Stimulated activated CD8-positive, alpha-beta memory T cell treated with anti-CD3 and anti-CD28 coated beads, Interleukin-15, amount 100 ng/mL, for 24 hours (primary cell): ENCODE measurements at regions not wholly inside any gene's neighbourhood (a gene's known extent, or its start where the extent isn't known, plus 50 kb on each side); places are given as distances from the start of the nearest gene placed in this dataset.

Experiments
- DNase-seq: peaks from one replicate; pipeline ENCODE4 v3.0.0-alpha.2; 2020; ENCODE audit warnings: low read depth

DNA sequence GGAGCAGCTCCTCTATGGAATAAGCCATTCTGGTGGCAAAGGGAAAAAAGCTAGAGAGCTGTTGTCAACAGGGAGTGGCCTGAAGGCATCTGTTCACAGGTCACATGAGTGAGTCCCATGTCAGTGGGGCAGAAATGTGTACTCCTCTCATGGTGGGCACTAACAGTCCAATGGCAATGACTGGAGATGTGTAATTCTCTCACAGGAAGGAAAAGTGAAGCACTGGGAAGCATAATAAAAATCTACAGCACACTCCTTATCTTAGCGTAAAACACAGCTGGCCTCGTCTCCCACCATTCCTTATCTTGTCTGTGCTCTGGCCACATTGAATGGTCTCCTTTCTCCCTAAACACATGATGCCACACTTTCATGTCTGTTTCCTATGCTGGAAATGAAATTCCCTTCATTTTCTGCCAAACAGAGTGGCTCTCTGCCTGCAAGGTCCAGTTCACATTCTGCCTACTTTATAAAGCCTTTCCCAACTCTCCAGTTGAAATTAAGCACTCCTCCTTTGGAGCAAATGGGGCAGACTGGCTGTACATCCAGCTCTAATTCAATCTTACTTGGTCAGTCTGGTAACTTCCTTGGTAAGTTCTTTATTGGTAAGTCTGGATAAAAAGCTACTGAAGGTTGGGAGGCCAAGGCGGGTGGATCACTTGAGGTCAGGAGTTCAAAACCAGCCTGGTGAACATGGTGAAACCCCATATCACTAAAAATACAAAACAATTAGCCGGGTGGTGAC, 139.8 kb downstream of the RPL22L1 start:
- no peak for DNase-seq

DNA sequence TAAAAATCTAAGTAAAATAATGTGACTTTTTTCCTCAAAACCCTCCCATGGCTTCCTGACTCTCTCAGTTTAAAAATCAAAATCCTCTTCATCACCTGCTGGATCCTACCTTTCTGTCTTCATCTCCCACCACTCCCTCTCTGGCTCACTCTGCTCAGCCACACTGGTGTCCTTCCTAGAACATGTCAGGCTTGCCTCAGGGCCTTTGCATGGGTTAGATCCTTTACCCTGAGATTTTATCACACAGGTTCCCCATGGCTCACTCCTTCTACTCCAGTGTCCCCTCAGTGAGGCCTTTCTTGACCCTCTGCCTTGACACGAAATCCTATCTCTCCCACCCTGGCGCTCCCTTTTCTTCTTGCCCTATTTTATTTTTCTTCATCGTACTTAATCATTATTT, 141.8 kb downstream of the RPL22L1 start:
- DNase-seq: no peak

DNA sequence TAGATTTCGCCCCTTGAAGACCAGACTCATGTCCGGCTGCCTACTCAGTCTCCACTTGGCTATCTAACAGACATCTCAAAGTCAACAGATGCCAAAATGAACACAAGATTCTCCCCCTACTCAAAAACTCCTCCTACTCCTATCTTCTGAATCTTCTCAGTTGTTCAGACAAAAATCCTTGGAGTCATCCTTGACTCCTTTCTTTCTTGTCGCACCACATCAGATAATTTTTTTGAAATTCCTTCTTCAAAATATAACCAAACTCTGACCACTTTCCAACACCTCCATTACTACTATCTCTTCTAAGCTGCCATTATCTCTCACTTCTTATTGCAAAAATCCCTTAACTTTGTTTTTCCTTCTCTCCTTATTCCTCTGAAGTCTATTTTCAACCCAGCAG, 141.9 kb upstream of the SLC7A14 start:
- DNase-seq: no peak

DNA sequence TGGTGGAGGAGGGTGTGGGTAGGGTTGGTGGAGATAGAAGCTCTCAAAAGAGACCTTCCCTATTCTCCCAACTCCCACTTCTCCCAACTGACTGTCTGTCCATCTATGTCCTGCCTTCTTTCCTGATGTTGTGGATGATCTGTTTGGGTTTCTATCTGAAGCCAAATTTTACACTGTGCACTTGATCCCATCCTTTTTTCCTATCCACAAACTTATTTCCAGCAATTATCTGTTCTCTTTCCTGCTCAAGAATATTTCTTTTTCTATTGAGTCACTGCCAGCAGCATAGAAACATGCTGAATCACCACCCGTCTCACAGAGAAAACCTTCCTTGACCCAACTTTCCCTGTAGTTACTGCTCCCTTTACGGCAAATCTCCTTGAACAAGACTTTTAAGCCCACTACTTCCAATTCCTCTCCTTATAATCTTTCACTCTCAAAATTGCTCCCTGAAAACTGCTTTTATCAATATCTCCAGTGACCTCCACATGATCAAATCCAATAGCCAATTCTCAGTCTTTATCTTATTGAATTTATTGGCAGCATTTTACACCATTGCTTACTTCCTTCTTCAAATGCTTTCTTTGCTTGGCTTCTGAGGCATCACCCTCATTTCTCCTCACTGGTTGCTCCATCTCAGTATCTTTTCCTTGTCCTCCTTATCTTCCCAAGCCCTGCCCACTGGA, 141.2 kb upstream of the SLC7A14 start:
- DNase-seq: no peak

DNA sequence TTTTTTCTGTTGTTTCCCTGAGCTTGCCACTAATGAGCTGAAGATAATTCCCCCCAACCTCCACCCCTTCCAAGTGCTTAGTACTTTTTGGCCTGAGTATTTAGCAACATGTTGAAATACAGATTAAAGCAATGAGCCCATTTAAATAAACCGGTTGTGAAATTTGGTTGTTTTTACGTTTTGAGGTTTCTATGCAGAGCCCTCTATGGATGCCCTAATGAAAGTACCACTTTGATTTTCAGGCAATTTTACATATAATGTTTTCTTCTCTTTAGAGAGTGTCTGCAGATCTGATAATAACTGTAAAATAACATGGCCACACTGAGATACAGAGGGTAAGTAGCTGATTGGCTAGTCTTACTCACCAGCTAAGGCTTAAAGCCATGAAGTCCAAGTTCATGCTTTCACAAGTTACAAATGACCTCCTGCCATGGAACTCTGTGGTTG, 139.4 kb upstream of the SLC7A14 start:
- DNase-seq: no peak

DNA sequence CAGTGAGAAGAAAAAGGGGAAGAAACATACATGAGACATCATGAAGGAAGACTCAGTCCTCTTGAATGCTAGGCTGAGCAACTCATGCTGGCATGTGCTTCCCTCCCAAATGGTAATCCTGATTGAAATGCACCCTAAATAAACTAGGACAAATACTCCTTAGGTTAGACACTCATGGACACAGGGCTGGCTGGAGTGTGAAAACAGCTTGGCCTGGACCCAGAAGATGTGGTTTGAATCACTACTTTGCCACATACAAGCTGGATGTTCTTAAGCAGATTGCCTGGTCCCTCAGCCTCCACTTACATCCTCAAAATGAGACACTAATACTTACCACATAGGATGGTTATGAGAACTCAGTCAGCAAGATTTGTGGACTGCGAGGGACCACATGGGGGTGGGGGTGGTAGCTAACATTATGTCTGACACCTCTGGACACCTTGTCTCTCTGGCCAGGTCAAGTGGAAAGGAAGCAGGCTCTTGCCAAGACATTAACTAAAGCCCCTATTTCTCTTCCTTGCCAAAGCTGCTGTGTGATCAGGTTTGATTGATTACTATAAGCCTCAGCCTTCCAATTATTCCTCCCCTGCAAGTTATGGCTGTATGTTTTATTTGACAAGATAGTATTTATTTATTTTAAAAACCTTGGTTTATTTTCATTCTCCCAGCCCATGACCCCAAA, 138.9 kb upstream of the SLC7A14 start:
- no peak for DNase-seq

DNA sequence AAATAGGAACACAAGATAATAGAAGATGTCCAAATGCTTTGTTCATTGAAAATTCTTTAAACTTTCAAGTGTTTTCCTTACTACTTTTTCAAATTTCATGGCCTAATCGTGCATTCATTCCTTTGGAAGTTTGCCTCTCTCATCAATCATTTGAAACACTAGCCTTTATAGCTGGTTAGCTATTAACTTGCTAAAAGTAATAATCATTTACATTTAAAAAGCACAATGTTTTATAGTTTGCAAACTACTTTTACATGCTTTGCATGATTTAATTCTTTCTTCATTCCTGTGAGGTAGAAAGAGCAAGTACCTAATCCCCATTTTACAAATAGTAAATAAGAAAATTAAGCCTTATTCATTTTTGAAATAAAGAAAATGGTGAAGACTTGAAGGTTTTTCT, 137.4 kb upstream of the SLC7A14 start:
- DNase-seq: no peak

DNA sequence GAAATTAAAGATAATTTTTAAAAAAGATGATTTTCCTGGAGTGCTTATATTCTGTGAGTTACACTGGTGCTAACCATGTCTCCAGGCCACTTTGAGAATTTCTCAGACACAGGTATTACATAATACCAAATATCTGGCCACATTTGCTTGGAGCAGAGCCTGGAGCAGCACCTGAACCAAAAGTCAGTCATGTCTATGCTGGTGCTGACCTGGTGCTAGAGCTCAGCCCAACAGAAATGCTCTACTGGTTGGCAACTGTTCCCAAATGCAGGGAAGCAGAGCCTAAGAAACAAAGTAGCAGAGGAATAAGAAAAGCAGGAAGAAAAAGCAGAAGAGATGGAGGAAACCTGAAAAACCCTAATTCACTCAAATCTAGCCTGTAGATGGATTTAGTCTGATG, 135.7 kb upstream of the SLC7A14 start:
- no peak for DNase-seq

DNA sequence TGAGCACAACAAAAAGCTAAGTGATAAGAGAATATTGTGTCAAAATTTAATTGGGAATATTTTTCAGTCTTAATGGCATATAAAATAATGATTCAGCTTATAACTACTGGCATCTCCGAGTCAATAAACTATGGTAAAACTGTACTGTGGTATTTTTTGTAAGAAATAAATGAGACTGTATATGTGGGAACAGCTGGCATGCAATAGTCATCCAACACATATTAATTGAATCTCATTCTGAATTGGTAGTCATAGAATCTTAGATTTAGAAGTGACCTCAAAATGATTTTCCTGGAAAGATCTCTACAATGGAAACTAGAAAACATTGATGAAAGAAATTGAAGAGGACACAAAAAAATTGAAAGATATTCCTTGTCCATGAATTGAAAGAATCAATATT, 133.4 kb upstream of the SLC7A14 start:
- no peak for DNase-seq

DNA sequence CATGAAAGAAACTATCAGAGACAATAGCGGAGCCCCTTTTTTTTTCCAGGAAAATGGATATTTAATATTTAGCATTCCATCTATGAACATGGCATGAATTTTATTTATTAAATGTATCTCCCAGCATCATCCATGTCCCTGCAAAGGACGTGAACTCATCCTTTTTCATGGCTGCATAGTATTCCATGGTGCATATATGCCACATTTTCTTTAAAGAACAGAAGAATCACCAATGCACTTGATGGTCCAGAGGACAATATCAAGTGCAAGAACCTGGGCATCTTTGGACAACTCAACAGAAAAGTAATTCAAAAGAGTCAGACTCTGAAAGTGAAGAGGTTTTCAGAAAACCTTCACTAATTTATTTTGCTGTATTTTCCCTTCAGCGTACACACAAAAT, 133.0 kb upstream of the SLC7A14 start:
- DNase-seq: no peak

DNA sequence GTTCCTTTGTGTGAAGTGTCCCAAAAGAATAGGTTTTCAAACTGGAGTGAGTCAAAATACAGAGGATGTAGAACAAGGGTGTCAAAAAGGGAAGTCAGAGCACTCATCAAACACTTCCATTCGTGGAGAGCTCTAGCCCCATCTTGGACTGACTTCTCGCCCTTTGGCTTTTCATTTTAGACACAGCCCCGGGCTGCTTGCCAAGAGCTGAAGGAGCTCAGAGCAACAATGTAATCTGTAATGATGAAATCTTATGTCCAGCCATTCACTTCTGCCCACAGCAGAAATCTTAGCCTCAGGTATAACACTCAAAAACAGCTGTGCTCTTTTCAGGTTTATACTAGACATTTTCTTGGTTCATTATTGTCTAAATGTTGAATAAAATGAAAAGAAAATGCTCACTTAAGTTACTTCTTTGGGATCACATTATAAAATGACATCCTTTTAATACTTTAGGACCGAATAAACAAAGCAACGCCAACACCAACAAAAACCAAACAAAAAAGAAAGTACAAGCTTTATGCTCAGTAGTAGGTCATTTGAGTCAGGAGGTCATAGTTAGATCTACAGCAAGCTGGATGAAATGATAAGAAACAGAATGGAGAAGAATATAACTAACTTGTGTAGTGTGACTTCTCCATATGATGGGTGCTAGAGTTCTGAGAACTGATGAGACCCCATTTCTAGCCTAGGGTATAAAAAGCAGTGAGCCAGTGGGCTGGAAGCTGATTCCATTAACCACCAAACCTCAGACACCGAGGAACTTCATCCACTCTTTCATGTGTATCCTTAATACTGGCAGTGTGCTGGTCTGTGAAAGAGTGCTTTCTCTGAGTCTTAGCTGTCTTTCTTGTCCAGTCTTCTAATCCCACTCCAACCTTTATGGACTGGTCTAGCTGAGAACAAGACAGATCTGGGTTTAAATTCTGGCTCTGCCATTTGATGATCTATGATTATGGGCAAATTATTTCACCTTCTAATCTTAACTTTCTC, 131.8 kb upstream of the SLC7A14 start:
- no peak for DNase-seq

DNA sequence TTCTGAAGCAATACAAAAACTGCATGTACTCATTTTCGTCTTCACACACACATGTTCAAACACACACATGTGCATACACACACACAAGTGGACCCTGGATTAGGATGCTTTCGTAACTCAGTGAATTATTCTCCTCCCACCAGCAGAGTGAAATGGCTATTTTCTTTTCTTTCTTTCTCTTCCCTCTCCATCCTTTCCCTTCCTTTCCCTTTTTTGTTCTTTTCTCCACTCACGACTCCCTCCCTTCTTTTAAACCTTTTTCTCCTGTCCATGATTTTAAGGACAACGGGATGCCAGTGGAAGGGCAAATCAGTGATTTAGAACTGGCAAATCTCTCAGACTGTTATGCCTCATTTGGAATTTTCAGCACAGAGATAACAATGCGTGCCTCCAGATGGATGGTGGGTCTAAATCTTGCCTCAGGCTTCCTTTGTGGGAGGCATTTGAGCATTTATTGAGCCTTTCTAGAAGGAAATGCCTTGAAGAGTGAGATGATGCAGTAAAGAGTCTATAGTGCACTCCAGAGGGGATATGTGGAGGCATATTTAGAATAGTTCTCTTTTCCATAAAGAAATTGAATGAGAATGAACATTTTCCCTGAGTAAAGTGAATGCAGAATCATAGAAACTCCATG, 130.4 kb upstream of the SLC7A14 start:
- DNase-seq: no peak

DNA sequence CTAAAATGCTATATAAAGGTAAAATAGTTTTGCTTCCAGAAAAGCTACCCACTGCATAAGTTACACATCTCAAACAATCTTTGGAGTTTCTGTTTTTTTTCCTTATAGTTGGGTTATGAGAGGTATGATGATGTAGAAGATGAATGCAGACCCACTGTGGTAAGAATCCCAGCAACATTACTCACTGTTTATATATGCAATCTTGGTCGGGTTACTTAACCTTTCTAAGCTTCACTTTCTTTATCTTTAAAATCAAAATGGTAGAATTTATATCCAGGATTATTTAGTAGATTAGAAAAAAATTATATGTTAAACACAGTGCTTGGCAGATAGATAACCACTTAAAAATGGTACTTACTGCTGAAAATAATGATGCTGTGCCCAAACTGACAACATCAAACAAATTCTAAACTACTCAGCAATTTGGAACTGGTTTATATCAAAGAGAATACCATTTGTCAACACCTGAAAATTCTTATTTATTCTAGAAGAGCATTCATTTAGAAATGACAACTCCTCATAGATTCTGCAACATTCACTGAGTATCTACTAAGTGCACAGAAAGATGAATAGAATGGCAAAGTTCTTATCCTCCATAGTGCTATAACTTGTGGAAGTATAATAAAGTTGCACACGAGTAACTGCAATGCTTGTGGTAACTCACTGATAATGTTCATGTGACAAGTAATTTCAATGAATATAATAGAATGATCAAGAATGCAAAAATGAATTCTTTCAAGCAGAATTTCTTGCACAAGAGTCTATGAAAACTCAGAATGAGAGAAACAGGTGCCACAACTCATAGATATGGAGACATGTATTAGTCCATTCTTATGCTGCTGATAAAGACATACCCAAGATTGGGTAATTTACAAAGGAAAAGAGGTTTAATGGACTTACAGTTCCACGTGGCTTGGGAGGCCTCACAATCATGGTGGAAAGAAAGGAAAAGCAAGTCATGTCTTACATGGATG, 129.0 kb upstream of the SLC7A14 start:
- no peak for DNase-seq

DNA sequence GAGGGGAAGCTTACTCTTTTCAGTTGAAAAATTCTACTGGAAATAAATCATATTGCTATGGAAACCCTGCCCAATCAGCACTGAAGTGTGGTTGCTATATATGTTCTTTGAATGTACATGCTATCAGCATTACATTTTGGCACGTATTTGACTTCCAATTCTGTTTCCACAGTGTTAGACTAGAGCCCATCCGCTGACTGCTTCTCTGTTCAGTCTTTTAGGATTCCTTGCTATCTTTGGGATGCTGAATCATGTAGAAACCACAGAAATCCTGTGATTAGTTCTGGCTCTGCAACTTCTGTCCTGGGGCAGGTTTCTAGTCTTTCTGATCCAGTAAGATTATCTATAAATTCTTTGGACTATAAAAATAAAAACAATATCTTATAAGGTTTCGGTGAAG, 128.2 kb upstream of the SLC7A14 start:
- no peak for DNase-seq

DNA sequence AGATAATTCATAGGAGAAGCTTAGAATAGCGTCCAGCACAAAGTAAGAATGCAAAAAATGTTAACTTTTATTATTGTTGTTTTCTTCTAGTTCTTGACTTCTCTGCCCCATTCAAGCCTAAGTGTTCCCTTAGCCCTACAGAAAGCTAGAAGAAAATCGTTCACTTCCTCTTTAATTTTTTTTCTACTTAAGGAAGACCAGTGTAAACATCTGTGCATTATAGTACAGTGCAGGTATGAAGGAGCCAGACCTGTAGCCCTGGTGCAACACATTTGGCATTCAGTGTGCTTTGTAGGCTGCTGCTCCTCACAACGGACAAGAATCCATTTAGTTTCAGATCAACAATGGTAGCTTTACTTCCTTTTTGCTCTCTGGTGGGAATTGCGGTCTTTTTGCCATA, 127.8 kb upstream of the SLC7A14 start:
- DNase-seq: no peak

DNA sequence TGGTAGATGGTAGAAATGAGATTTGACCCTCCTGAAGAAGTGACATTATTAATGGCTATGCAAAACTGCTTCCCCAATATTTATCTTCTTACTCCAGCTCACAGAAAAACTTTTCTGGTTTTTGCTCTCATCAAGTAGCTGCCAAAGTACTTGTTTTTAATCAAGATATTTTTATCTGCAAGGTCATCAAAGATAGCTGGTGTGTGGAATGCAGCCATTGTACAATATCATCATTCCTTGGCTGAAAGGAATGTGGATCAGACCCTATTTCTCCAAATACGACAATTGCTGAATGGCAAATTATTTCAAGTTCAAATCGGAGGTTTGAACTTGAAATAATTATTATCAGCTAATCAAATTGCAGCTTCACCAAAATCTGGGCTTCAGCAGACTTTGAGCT, 126.9 kb upstream of the SLC7A14 start:
- DNase-seq: no peak

DNA sequence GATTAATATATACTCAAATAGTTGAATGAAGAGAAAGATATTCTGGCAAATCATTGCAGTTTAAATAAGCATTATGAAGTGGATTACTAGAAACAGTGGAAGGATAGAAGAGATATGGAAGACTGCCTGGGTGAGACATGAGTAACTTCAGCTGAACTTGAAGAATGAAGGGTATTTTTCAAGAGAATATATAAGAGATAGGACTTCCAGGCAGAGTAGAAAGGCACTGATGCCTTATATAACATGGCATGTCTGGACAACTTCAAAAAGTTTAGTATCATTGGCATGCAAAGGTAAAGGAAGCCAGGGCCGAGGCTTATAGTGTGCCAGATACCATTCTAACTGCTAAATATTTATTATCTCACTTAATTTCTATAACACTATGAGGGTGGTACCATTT, 126.5 kb upstream of the SLC7A14 start:
- no peak for DNase-seq

DNA sequence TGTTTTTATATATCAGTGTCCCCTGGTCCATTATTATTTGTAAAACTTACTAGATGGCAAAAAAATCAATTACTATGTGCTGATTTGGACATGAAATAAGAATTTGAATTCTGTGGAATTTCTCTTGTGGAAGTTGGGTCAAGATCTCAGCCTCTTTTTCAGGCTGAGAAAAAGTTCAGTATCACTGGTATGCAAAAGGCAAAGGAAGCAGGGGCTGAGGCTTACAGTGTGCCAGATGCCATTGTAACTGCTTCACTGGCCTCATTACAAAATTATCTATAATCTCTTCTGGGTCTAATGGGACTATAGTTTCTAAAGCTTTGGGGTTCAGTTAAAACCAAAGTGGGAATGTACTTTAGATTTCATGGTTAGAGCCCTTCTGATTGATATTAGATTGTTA, 125.9 kb upstream of the SLC7A14 start:
- DNase-seq: no peak

DNA sequence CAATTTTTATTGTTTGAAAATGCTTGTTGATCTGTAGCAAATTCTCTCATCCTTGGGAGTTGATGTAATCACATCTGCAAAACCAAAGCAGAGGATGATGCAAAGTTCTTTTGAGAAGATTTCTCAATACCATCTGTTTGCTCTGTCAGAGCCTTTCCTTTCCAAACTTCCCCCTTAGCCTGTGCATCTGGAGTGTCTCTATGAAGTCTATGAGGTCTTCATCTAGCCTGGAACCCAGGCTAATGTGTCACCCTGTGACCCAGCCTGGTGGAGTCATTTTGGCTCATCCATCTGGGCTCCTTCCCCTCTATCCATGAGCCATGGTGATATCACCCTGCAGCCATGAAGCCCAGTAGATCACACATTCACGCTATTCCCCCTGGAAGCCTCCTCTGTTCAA, 123.2 kb upstream of the SLC7A14 start:
- no peak for DNase-seq

DNA sequence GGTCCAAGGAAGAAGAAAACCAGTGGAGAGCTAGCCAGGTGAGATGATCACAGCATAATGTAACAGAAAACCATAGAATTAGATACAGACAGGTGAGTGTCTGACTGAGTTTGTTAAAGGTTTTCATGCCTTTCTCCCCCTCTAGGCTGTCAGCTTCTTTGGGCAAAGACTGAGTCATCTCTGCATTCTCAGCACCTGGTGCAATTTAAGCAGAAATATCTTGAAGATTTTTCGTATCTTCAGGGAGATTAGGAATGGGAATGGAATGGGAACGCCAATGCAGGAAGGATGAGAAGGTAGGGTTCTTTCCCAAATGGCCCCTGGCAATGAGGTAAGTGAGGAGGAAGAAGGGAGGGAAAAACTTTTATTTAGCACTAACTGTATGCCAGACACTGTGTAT, 122.0 kb upstream of the SLC7A14 start:
- DNase-seq: no peak
